ENCODE measurements at regions not wholly inside any gene's neighbourhood (a gene's known extent, or its start where the extent isn't known, plus 50 kb on each side); places are given as distances from the start of the nearest gene placed in this dataset.

GRCh38 chr18:39681061-39681460 lies 2115.5 kb upstream of the CELF4 start:
- DNase-seq: no peak

- no peak for DNase-seq
These were observed 2110.3 kb upstream of the CELF4 start for GRCh38 chr18:39675906-39676305.

DNA sequence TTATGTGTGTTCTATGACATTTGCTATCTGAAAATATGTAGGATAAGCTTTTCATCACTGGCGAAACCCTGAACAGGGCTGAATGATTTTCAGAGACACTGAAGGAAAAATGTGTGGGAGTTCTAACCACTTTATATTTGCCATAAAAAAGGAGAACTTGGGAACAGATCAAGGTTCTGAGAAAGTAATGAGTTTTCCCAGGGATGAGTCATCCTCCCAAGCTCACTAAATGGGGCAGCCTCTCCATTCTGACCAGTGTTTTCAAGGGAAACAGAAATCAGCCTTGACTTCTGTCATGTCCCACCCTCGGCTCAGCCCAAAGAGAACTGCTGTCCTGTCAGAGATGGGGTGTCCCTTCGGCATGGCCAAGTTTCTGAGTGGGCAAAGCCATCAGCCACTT lies 2109.8 kb upstream of the CELF4 start:
- DNase-seq: no peak

DNA sequence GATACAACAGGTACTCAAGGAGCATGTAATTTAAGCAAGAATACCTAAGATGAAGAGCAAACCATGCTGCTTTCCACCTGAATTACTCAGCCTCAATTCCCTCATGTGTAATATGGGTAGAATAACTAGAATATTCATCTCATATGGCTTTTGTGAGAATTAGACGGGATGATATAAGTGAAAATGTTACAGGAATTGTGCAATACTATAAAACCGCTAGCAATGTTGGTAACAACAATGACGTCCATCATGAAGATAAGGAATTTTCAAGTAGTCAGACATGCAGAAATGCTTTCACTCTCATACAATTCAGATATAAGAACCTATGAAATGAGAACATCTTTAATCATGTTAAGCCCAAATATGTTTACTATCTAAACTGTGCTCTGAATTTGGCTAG lies 2106.6 kb upstream of the CELF4 start:
- no peak for DNase-seq

DNA sequence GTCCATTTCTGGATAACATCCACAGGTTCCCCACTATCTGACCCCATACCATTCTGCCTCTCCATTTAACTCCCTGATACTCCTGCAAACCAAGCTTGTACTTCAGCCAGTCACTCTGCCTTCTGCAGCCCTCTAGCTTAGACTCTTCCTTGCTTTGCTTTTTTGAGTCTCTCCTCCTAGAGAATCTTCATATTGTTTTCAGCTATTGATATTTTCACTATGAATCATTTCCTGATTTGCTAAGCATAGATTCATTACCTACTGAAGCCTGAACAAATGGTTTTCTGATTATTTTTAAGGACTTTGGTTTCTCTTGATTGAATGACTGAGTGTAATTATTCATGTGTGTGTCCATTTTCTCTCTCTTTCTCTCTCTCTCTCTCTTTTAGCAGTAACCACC lies 2102.3 kb upstream of the CELF4 start:
- DNase-seq: no peak

DNA sequence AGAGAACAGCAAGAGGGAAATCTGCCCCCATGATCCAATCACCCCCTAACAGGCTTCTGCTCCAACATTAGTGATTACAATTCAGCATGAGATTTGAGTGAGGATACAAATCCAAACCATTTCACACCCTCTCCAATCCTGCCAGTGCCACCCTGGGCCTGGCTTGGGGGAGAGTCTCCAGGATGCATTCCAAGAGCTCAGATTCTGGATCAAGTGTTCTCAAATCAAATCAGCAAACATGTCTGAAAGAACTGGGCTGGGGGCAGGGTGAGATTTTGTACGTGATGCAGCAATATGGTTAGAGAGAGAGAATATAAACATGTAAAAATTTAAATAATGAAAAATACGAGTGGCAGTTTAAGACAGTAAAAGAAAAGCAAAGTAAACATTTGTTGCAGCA lies 2100.9 kb upstream of the CELF4 start:
- DNase-seq: no peak

DNA sequence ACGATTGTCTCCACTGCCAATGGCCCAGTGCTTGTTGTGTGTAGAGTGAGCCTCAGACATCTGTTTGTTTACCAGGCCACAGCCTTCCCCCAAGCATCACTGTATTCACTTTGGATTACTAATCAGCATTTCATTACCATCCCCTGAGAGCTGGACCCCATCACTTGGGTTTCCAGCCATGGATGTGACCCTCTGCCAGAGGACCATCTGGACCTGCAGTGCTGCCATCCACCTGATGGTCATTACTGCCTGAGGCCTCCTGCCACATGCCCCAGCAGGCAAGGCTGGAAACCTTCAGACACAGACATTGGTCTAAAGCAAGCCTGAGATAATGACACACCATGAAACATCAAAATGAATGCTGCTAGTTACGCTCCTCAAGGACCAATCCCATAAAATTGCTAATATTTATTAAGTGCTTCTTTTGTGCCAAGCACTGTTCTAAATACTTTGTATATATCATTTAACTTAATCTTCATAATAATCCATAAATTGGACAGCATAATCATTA lies 2096.3 kb upstream of the CELF4 start:
- DNase-seq: no peak

DNA sequence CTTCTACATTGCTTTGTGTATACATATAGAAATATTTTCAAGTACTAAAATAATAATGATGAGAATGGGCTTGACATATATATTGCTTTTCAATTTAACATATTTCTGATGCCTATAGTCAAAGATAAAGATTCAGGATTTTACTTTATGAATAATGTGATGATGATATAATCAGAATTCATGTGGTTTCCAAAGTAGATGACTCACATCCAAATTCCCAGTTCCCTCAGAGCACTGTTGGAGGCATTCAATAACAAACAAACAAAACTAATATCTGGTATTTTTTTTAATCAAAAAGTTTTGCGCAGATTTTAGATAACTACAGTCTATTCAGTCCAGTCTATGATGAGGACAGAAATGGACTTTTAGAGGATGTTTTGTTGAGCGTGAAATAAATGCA lies 2094.5 kb upstream of the CELF4 start:
- no peak for DNase-seq

DNA sequence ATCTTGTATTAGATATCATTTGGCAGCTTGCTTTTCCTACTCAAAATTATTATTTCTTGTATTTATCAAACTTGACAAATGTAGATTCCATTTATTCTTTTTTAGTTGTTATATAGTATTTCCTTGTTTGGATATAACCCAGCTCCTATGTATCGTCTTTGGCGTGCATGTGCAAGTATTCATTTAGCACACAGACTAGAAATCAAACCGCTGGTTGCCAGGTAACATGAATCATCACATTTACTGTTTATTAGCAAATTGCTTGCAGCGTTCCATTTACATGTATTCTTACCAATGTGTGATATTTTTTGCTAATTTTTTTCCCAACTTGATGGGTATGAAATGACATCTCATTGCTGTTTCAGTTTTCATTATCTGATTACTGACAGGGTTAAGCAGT lies 2089.7 kb upstream of the CELF4 start:
- DNase-seq: no peak

DNA sequence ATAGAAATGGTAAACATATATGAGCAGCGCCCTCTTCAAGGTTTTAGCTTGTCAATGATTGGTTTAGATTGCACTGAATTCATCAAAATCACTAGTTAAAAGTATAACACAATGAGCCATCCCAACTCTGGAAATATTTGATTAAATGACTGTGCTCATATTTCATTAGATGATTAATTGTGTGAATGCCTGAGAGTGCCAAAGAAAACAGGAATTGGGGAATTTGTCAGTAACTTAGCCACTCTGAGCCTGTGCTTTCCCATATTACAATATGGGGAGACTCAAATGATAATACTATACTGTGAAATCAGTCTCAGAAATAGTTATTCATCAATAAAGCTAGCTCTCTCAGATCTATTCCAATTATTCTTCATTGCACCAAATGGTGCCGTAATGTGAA lies 2087.6 kb upstream of the CELF4 start:
- no peak for DNase-seq

- no peak for DNase-seq
These were observed 2083.0 kb upstream of the CELF4 start for GRCh38 chr18:39648616-39649015.

- no peak for DNase-seq
These were observed 2082.3 kb upstream of the CELF4 start for GRCh38 chr18:39647627-39648534.

- no peak for DNase-seq
These were observed 2072.6 kb upstream of the CELF4 start for GRCh38 chr18:39638224-39638623.

- DNase-seq: no peak
These were observed 2071.3 kb upstream of the CELF4 start for GRCh38 chr18:39636931-39637330.

GRCh38 chr18:39635966-39636365 lies 2070.4 kb upstream of the CELF4 start:
- no peak for DNase-seq

GRCh38 chr18:39635192-39635591 lies 2069.6 kb upstream of the CELF4 start:
- DNase-seq: no peak

DNA sequence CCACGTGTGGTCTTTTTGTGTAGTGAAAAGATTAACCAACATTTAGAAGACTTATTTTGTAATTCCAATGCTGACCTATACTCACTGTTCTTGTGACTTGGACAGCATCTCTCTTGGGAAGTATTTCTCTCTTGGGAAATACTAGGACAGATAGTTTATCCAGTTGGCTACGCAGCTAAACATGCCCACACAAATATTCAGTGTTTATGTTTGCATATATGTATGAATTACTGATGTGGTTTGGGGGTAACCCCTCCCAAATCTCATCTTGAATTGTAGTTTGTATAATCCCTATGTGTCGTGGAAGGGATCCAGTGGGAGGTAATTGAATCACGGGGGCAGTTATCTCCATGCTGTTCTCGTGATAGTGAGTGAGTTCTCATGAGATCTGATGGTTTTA lies 2062.3 kb upstream of the CELF4 start:
- DNase-seq: no peak

GRCh38 chr18:39624961-39625360 lies 2059.4 kb upstream of the CELF4 start:
- DNase-seq: no peak

DNA sequence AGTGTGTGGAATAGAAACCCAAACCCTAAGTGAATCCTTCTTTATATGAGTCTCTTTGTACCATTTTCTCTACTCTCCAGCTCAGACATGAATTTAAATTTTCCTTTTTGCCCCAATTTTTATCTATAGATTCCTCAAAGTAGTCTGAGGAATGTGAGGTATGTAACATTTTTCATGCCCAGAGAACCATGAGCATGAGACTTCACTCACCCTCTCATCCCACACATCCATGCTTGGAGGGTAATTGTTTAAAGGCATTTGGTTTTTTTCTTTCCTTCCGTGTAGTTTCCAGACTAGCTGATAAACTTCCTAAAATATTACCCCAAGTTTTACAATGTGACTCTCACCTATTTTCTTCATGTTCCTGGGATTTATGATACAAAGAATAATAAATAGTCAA lies 2056.8 kb upstream of the CELF4 start:
- DNase-seq: no peak

- DNase-seq: no peak
These were observed 2055.1 kb upstream of the CELF4 start for GRCh38 chr18:39620551-39621168.

DNA sequence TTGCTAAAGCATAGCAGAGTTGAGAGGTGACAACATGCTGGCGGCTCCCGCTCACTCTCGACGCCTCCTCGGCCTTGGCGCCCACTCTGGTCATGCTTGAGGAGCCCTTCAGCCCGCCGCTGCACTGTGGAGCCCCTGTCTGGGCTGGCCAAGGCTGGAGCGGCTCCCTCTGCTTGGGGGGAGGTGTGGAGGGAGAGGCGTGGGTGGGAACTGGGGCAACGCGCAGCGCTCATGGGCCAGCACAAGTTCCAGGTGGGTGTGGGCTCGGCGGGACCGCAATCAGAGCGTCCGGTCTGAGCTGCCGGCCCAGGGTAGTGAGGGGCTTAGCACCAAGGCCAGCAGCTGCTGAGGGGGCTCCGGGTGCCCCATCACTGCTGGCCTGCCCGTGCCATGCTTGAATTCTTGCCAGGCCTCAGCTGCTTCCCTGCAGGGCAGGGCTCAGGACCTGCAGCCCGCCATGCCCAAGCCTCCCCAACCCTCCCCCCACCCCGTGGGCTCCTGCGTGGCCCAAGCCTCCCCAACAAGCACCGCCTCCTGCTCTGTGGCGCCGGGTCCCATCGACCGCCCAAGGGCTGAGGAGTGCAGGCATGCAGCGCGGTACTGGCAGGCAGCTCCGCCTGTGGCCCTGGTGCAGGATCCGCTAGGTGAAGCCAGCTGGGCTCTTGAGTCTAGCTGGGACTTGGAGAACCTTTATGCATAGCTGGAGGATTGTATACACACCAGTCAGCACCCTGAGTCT lies 2052.8 kb upstream of the CELF4 start:
- no peak for DNase-seq

DNA sequence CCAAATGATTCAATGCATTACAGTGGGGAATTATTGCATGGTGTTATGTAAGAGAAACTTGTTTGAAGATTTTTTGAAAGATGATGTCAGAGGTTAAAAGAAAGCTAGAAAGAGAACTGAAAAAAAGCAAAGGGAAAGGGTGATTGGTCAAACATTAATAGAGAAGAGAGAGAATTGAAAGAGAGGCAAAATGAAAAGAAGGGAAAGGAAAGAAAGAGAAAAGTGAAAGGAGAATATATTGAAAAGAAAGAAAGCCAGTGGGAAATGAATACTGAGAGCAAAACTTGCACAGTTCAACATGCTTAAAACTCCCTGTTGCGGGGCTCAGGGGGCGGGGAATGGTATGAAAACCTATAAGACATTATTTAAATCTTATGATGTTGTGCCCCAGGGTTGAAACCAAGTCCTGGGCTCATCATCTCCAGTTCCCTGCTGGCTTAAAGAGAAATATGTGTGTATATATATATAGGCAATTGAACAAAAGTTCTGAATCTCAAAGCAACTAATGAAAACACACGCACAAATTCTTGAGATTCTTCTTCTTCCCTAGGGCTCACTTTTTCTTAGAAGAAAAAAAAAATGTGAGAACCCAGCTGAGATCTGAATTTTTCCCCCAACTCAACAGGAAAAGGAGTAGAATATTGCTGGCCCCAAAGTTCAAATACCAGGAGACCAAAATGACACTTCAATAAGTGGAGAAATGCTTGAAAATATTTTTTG lies 2045.9 kb upstream of the CELF4 start:
- DNase-seq: no peak

- DNase-seq: no peak
These were observed 2041.4 kb upstream of the CELF4 start for GRCh38 chr18:39607034-39607433.
